ENCODE measurements at regions not wholly inside any gene's neighbourhood (a gene's known extent, or its start where the extent isn't known, plus 50 kb on each side); places are given as distances from the start of the nearest gene placed in this dataset.

DNA sequence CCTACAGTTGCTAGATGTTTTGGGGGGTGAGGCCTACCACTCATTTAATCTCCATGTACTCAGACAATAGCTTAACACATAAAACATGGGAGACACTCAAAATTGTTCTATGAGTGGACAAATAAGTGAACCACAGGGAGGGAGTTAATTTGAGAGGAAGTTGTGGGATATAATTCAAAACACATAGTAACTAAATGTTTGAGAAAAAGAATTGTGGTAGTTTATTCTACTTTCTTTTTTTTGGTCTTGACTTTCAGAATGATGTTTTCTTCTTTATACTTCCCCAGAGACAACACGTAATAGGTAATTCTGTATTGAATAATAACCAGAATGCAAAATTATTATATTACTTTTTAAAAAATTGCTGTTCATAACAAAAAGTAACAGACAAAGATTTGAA, 453.8 kb downstream of the RFPL4B start:
- TF ChIP-seq, protein P1, sequence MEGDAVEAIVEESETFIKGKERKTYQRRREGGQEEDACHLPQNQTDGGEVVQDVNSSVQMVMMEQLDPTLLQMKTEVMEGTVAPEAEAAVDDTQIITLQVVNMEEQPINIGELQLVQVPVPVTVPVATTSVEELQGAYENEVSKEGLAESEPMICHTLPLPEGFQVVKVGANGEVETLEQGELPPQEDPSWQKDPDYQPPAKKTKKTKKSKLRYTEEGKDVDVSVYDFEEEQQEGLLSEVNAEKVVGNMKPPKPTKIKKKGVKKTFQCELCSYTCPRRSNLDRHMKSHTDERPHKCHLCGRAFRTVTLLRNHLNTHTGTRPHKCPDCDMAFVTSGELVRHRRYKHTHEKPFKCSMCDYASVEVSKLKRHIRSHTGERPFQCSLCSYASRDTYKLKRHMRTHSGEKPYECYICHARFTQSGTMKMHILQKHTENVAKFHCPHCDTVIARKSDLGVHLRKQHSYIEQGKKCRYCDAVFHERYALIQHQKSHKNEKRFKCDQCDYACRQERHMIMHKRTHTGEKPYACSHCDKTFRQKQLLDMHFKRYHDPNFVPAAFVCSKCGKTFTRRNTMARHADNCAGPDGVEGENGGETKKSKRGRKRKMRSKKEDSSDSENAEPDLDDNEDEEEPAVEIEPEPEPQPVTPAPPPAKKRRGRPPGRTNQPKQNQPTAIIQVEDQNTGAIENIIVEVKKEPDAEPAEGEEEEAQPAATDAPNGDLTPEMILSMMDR (IDR thresholded peaks at IDR 0.05; ENCODE audit: insufficient read depth, low read depth, low read length): no peak
- no peak for TF ChIP-seq EZH2 (IDR thresholded peaks at IDR 0.05; ENCODE audit: insufficient read depth, low read length)
